ENCODE measurements at regions not wholly inside any gene's neighbourhood (a gene's known extent, or its start where the extent isn't known, plus 50 kb on each side); places are given as distances from the start of the nearest gene placed in this dataset.

DNA sequence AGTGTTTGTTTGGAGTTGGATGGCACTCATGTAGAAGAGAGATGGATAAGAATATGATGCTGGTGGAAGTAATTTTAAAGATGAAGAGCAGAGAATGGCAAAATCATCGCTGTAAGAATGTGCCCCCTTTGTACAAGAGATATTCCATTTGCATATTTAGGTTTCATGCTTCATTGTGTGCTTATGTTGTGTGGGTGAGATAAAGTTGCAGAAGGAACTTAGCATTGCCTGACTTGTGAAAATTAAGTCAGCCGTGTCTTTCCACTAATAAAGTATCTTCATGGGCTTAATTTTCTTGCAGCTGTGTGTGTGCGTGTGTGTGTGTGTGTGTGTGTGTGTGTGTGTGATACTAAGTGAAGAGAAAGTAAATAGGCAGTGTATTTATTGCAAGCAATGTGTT is 381.9 kb downstream of the OTUD1 start:
- Histone ChIP-seq H3K27me3 (ENCODE audit: low read depth) (no peaks in the 10 kb centered on the region), H3K4me1 (no peaks in the 10 kb centered on the region), H3K36me3 (no peaks in the 10 kb centered on the region), H3K9me3 (no peaks in the 10 kb centered on the region), H3K27ac (no peak overlapping the region), H3K4me3 (no peak overlapping the region)
- DNase-seq = no peak
- intact Hi-C loops (cut with DNase I) = no loop called here
- TF ChIP-seq, protein P1, sequence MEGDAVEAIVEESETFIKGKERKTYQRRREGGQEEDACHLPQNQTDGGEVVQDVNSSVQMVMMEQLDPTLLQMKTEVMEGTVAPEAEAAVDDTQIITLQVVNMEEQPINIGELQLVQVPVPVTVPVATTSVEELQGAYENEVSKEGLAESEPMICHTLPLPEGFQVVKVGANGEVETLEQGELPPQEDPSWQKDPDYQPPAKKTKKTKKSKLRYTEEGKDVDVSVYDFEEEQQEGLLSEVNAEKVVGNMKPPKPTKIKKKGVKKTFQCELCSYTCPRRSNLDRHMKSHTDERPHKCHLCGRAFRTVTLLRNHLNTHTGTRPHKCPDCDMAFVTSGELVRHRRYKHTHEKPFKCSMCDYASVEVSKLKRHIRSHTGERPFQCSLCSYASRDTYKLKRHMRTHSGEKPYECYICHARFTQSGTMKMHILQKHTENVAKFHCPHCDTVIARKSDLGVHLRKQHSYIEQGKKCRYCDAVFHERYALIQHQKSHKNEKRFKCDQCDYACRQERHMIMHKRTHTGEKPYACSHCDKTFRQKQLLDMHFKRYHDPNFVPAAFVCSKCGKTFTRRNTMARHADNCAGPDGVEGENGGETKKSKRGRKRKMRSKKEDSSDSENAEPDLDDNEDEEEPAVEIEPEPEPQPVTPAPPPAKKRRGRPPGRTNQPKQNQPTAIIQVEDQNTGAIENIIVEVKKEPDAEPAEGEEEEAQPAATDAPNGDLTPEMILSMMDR (IDR thresholded peaks at IDR 0.05) = no peak
- ATAC-seq = no peak

DNA sequence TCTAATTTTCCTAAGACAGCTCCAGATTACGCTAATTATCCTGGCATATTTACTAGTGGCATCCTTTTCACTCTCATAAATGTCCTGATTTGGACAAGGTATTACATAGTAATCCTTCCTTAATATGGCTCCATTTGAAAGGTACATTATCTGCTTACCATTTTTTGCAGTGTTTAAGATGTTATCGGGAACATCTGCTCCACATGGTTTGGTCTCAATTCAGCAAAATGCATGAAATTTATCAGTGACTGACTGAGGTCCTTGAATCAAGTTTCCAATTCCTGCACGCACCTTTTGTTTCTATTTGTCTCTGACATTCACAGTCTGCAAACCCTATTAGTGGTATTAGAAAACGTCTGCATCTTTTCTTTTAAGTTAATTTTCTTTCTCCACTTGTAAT is 384.1 kb upstream of the KIAA1217 start:
- TF ChIP-seq, protein P1 (IDR thresholded peaks at IDR 0.05) = no peak
- ATAC-seq (no peak), DNase-seq (no peak)
- H3K4me1 ChIP-seq = no peaks in the 10 kb centered on the region
- intact Hi-C loops (cut with DNase I) = no loop called here
- no peaks in the 10 kb centered on the region for H3K9me3 ChIP-seq
- no peak overlapping the region for H3K27ac ChIP-seq
- no peaks in the 10 kb centered on the region for H3K36me3 ChIP-seq
- no peak overlapping the region for H3K4me3 ChIP-seq
- no peaks in the 10 kb centered on the region for H3K27me3 ChIP-seq (ENCODE audit: low read depth)

DNA sequence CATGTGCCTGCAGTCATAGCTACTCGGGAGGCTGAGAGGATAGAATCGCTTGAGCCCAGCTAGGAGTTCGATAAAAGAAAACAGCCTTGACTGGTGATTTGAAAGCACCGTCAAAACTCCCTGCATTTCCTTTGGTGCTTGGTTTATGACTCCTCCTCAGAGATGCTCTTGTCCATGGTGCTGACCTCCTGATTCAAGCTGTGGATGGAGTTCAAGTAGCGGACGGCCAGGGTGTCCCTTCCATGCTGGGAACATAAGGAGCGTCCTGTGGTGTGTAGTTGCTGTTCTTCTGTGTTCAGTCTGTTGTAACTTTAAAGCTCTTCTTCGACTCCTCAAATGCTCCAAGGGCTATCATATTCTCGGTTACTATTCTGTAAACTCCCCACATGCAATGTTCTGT is 382.5 kb upstream of the KIAA1217 start:
- Histone ChIP-seq H3K4me1 (no peaks in the 10 kb centered on the region), H3K36me3 (no peaks in the 10 kb centered on the region), H3K9me3 (no peaks in the 10 kb centered on the region), H3K4me3 (no peak overlapping the region), H3K27ac (no peak overlapping the region), H3K27me3 (ENCODE audit: low read depth) (no peaks in the 10 kb centered on the region)
- intact Hi-C loops (cut with DNase I) = no loop called here
- TF ChIP-seq, protein P1 (IDR thresholded peaks at IDR 0.05) = no peak
- DNase-seq (no peak), ATAC-seq (no peak)

DNA sequence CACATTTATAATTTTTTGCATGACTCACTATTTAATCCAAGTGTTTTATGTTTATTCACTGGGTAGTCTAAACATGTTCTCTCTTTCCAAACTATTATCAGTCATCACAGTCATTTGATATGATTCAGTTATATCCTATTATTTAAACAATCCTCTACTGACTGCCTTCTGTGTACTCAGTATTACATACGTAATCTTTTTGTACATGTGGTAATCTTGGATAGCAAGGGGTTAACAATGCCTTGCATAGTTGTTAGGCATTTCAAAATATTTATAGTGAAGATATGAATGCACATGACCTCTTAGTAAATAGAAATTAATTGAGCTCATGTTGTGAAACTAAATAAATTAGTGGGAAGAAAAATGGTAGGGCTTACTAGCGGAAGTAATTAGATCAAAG is 379.4 kb upstream of the KIAA1217 start:
- ATAC-seq (no peak), DNase-seq (no peak)
- Histone ChIP-seq H3K9me3 (no peaks in the 10 kb centered on the region), H3K4me3 (no peak overlapping the region), H3K27me3 (ENCODE audit: low read depth) (no peaks in the 10 kb centered on the region), H3K27ac (no peak overlapping the region), H3K36me3 (no peaks in the 10 kb centered on the region), H3K4me1 (no peaks in the 10 kb centered on the region)
- TF ChIP-seq, protein P1 (IDR thresholded peaks at IDR 0.05) = no peak
- intact Hi-C loops (cut with DNase I) = no loop called here

DNA sequence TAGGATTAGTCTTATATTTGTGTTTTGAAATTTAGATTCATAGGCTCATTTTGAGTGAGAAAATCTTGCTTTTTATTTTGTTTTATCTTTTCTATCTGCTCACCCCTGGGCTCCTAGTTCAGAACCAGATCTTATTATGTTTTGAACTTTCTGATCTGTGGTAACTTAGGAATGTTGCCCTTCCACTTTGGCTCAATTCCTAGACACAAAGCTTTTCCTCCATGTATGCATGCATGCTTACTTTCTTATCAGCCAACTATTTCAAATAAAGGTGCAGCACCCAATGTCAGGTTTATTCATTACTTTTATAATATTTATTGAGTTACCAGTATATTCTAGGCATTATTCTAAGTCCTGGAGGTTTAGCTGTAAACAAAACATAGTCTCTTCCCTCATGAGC is 374.8 kb upstream of the KIAA1217 start:
- Histone ChIP-seq H3K9me3 (no peaks in the 10 kb centered on the region), H3K36me3 (no peaks in the 10 kb centered on the region), H3K27ac (no peak overlapping the region), H3K4me1 (no peaks in the 10 kb centered on the region), H3K4me3 (no peak overlapping the region), H3K27me3 (ENCODE audit: low read depth) (no peaks in the 10 kb centered on the region)
- intact Hi-C loops (cut with DNase I) = no loop called here
- ATAC-seq (peak; percentile 42 to 65), DNase-seq (no peak)
- TF ChIP-seq, protein P1 (IDR thresholded peaks at IDR 0.05) = no peak

DNA sequence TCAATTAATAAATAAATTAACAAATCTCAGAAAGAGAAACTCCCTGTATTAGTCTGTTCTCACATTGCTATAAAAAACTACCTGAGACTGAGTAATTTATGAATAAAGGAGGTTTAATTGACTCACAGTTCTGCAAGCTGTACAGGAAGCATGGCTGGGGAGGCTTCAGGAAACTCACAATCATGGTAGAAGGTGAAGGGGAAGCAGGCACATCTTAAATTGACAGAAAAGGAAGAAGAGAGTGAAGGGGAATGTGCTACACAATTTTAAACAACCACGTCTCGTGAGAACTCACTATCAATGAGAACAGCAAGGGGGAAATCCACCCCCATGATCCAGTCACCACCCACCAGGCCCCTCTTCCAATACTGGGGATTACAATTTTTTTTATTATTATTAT is 358.3 kb upstream of the KIAA1217 start:
- intact Hi-C loops (cut with DNase I) = no loop called here
- no peak for ATAC-seq
- H3K9me3 ChIP-seq = peaks cover 5% of the 10 kb centered on the region

More for the DNA sequence above, 358.3 kb upstream of the KIAA1217 start:
- TF ChIP-seq, protein P1 (IDR thresholded peaks at IDR 0.05) = no peak
- Histone ChIP-seq H3K27ac (no peak overlapping the region), H3K27me3 (ENCODE audit: low read depth) (no peaks in the 10 kb centered on the region), H3K36me3 (no peaks in the 10 kb centered on the region), H3K4me3 (no peak overlapping the region), H3K4me1 (no peaks in the 10 kb centered on the region)
- DNase-seq = no peak

Measured in lower lobe of right lung (tissue), 2 donors.